ENCODE measurements at regions not wholly inside any gene's neighbourhood (a gene's known extent, or its start where the extent isn't known, plus 50 kb on each side); places are given as distances from the start of the nearest gene placed in this dataset.

DNA sequence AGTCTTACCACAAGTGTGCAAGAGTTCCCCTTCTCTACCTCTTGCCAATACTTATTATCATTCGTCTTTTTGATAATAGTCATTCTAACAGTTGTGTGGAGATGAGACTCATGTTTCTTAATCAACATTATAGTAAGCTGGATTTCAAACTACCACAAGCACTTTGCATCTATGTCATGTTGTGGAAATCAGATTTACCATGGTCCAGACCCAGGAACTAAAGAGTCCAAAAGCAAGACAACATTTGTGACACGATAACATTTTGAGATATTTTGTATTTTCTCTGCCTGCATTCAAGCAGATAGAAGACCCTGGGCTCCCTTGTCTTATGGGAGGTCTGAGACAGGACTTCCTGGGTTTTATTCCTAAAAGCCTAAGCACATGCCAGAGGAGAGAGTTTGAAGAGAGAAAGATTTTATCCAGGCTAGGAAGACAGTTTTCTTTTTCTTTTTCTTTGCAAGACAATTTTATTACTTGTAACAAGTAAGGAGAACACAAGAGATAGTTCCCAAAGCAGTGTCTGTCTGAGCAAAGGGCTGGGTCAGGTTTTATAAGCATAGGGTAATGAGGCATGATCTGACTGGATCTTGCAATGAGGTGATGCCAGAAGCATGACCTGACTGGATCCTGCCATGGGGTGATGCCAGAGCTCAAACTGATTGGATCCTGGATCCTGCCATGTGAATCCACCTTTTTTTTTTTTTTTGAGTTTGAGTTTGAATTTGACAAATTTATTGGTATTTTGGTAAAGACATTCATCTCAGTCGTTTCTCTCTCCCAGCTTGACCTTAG lies 180.5 kb upstream of the HMGA2 start:
- Mint-ChIP-seq H3K27ac (no peak overlapping the region), H3K4me3 (no peak overlapping the region), H3K36me3 (ENCODE audit: low read depth) (no peaks in the 10 kb centered on the region), H3K4me1 (no peaks in the 10 kb centered on the region), H3K27me3 (no peaks in the 10 kb centered on the region), H3K9me3 (no peaks in the 10 kb centered on the region)
- ATAC-seq (ENCODE audit: low read depth) = no peak
- intact Hi-C loops (cut with micrococcal nuclease) = no loop called here
- ChIA-PET CTCF (no interaction called here), POLR2A (no interaction called here)
- no peak for DNase-seq
- TF ChIP-seq, protein P1, sequence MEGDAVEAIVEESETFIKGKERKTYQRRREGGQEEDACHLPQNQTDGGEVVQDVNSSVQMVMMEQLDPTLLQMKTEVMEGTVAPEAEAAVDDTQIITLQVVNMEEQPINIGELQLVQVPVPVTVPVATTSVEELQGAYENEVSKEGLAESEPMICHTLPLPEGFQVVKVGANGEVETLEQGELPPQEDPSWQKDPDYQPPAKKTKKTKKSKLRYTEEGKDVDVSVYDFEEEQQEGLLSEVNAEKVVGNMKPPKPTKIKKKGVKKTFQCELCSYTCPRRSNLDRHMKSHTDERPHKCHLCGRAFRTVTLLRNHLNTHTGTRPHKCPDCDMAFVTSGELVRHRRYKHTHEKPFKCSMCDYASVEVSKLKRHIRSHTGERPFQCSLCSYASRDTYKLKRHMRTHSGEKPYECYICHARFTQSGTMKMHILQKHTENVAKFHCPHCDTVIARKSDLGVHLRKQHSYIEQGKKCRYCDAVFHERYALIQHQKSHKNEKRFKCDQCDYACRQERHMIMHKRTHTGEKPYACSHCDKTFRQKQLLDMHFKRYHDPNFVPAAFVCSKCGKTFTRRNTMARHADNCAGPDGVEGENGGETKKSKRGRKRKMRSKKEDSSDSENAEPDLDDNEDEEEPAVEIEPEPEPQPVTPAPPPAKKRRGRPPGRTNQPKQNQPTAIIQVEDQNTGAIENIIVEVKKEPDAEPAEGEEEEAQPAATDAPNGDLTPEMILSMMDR (IDR thresholded peaks at IDR 0.05) = no peak

DNA sequence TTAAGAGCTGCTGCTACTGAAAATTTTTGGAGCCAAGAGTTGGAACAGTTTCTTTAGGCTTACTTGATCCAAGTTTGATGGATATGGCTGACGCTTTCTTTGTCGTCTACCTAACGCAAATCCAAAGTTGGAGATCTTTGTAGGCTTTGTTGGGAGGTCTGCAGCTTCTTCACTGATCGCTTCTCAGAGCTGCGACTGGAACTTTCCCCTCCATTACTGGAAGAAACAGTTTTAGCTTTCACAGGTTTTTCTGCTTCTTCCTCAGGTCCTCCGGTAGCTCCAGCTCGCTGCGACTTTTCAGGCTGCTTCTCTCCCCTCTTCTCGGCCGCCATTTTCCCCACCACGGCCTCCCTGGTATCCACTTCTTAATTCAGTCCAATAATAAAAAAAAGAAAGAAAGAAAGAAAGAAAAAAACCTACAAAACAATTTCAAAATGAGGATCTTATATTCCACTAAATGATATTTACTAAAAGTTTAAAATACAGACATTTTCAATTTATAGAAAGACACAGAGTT lies 178.1 kb upstream of the HMGA2 start:
- no peak overlapping the region for H3K4me3 Mint-ChIP-seq
- DNase-seq = no peak
- no peaks in the 10 kb centered on the region for H3K4me1 Mint-ChIP-seq
- H3K9me3 Mint-ChIP-seq = no peaks in the 10 kb centered on the region
- H3K36me3 Mint-ChIP-seq (ENCODE audit: low read depth) = no peaks in the 10 kb centered on the region
- ChIA-PET POLR2A (no interaction called here), CTCF (no interaction called here)
- H3K27ac Mint-ChIP-seq = no peak overlapping the region
- intact Hi-C loops (cut with micrococcal nuclease) = no loop called here
- TF ChIP-seq, protein P1 (IDR thresholded peaks at IDR 0.05) = no peak
- ATAC-seq (ENCODE audit: low read depth) = no peak
- H3K27me3 Mint-ChIP-seq = no peaks in the 10 kb centered on the region

DNA sequence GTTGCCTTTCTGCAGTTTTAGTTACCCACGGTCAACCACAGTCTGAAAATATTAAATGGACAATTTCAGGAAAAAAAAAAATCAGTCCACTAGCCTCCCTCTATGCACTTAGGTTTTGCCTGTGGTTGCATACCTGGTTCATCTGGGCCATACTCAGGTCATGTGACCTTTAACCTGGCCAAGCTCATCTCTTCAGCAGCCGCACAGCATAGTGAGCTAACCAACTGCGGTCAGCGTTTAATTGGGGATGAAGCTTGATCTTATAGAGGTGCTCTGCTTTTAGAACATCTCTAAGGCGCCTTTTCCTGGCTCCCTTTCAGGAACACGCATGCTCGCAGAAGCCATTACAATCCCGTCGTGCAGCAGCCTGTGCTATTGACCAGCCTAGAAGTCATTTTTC lies 177.2 kb upstream of the HMGA2 start:
- no peaks in the 10 kb centered on the region for H3K27me3 Mint-ChIP-seq
- no peaks in the 10 kb centered on the region for H3K9me3 Mint-ChIP-seq
- H3K36me3 Mint-ChIP-seq (ENCODE audit: low read depth) = no peaks in the 10 kb centered on the region
- TF ChIP-seq, protein P1 (IDR thresholded peaks at IDR 0.05) = no peak
- ATAC-seq (ENCODE audit: low read depth) = no peak
- no peak for DNase-seq
- intact Hi-C loops (cut with micrococcal nuclease) = no loop called here
- ChIA-PET POLR2A (no interaction called here), CTCF (no interaction called here)
- no peak overlapping the region for H3K27ac Mint-ChIP-seq
- H3K4me3 Mint-ChIP-seq = no peak overlapping the region
- no peaks in the 10 kb centered on the region for H3K4me1 Mint-ChIP-seq

DNA sequence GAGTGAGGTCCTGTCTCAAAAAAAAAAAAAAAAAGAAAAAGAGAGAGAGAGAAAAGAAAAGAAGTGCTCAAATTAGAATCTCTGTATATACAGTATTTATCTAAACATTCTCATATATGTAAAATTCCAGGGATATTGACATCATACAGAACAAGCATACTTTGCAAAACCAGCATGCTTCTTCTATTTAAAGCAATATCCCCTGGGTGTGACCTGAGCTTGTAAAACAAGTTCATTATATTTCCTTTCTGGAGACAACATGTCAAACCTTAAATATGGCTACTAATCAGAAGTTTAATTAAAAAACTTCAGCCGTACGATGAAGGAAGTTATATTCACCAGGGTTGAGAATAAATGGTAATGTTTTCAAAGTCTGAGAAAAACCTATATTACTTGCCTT lies 175.8 kb upstream of the HMGA2 start:
- Mint-ChIP-seq H3K27ac (no peak overlapping the region), H3K9me3 (no peaks in the 10 kb centered on the region), H3K27me3 (no peaks in the 10 kb centered on the region), H3K36me3 (ENCODE audit: low read depth) (no peaks in the 10 kb centered on the region), H3K4me1 (no peaks in the 10 kb centered on the region), H3K4me3 (no peak overlapping the region)
- ChIA-PET POLR2A (no interaction called here), CTCF (no interaction called here)
- DNase-seq (no peak), ATAC-seq (ENCODE audit: low read depth) (no peak)
- intact Hi-C loops (cut with micrococcal nuclease) = no loop called here
- TF ChIP-seq, protein P1 (IDR thresholded peaks at IDR 0.05) = no peak

DNA sequence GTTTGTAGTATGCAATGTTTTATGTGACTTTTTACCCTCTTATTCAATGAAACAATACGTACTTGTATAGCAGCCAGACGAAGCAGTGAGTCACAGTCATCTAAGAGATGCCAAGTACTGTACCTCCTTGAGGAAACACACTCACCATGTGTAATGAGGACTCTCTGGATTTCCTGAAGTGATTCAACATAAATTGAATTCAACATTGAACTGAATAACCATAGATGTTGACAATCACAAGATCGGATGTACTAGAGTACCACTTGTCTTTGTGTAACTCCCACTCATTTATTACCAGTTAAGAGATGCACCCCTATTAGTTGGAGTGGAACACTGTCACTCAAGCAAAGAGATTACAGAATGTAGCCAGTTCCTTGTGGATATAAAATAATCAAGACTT lies 175.2 kb upstream of the HMGA2 start:
- ATAC-seq (ENCODE audit: low read depth) = no peak

More for the DNA sequence above, 175.2 kb upstream of the HMGA2 start:
- H3K27me3 Mint-ChIP-seq = no peaks in the 10 kb centered on the region
- CTCF ChIA-PET = no interaction called here
- POLR2A ChIA-PET = no interaction called here
- H3K4me1 Mint-ChIP-seq = no peaks in the 10 kb centered on the region
- DNase-seq = no peak
- H3K4me3 Mint-ChIP-seq = no peak overlapping the region
- intact Hi-C loops (cut with micrococcal nuclease) = no loop called here
- no peak overlapping the region for H3K27ac Mint-ChIP-seq
- TF ChIP-seq, protein P1 (IDR thresholded peaks at IDR 0.05) = no peak
- H3K9me3 Mint-ChIP-seq = no peaks in the 10 kb centered on the region
- H3K36me3 Mint-ChIP-seq (ENCODE audit: low read depth) = no peaks in the 10 kb centered on the region
